BLaER1 treated with 17β-estradiol and CSF1 and Interleukin-3, amounts not matched to agents 10 nM and 100 nM (cell line): ENCODE measurements at regions not wholly inside any gene's neighbourhood (a gene's known extent, or its start where the extent isn't known, plus 50 kb on each side); places are given as distances from the start of the nearest gene placed in this dataset.
"Not testable (repeated sequence)": the region's sequence is repeated elsewhere in the genome, so short reads cannot be mapped to it uniquely, and the experiment has no call there.

Experiments
- H3K27ac ChIP-seq, 11 experiments: shearing (Covaris generic); formaldehyde crosslinking; 2 replicates each; pipeline ENCODE4 v1.8.1; 2022
- H3K27me3 ChIP-seq, 11 experiments: shearing (Covaris generic); formaldehyde crosslinking; 2 replicates each; pipeline ENCODE4 v1.8.1; 2022
- H3K36me3 ChIP-seq, 11 experiments: shearing (Covaris generic); formaldehyde crosslinking; 2 replicates each; pipeline ENCODE4 v1.8.1; 2022
- H3K4me1 ChIP-seq, 10 experiments: shearing (Covaris generic); formaldehyde crosslinking; 2 replicates each; pipeline ENCODE4 v1.8.1; 2022
- H3K4me2 ChIP-seq, 11 experiments: shearing (Covaris generic); formaldehyde crosslinking; 2 replicates each; pipeline ENCODE4 v1.8.1; 2022
- H3K4me3 ChIP-seq, 10 experiments: shearing (Covaris generic); formaldehyde crosslinking; 2 replicates each; pipeline ENCODE4 v1.8.1; 2022
- H3K9ac ChIP-seq, 11 experiments: shearing (Covaris generic); formaldehyde crosslinking; 2 replicates each; pipeline ENCODE4 v1.8.1; 2022
- H3K9me3 ChIP-seq, 11 experiments: shearing (Covaris generic); formaldehyde crosslinking; replicated peaks in 1 of 11; 2 replicates each; pipeline ENCODE4 v1.8.1; 2022
- H4K20me1 ChIP-seq, 11 experiments: shearing (Covaris generic); formaldehyde crosslinking; 2 replicates each; pipeline ENCODE4 v1.8.1; 2022
- Cebpa-rat ChIP-seq, 11 experiments: shearing (Covaris generic); IDR thresholded peaks; 2 replicates each; pipeline ENCODE4 v1.8.1; 2022

DNA sequence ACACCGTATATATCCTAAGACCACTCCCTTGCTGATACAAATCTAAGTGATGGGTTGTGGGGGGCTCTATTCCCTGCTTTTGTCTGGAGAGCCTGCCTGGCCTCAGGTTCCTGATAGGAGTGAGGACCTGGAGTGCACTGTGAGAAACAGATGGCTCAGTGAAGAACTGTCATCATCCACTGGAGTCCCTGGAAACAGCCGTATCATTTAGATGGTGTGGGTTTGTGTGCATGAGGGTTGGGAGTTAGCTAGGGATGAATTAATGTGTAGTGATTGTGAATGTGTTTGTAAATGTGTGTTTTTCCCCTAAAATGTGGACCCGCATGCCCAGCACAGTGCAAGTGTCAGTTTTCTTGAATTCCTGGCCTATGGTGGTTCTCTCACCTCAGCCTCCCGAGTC, 111.6 kb downstream of the CRYBB2 start:
- Histone ChIP-seq H3K4me3 (no peak overlapping the region), H4K20me1 (no peaks in the 10 kb centered on the region; a peak in 1 of 22 replicates), H3K4me1 (peaks cover 0 to 6% (median 0%) of the 10 kb centered on the region in 10 experiments; a peak in 3 of 20 replicates), H3K4me2 (no peak overlapping the region), H3K27me3 (no peaks in the 10 kb centered on the region), H3K9me3 (no peaks in the 10 kb centered on the region), H3K27ac (no peak overlapping the region), H3K9ac (no peak overlapping the region), H3K36me3 (no peaks in the 10 kb centered on the region)
- TF ChIP-seq Cebpa-rat (IDR thresholded peaks at IDR 0.05): no peak

DNA sequence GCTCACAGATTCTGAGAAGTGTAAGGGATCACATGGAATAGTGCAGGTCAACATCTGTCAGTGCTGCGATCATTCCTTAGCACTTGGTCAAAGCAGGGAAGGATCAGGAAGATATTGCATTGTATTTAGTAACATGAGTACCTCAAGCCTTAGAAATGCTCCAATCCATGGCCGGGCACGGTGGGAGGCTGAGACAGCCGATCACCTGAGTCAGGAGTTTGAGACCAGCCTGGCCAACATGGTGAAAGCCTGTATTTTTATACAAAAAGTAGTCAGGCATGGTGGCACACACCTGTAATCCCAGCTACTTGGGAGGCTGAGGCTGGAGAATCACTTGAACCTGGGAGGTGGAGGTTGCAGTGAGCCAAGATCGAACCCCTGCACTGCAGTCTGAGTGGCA, 112.5 kb downstream of the CRYBB2 start:
- not testable (repeated sequence) for H3K27me3 ChIP-seq, H4K20me1 ChIP-seq, H3K36me3 ChIP-seq, H3K4me1 ChIP-seq, H3K27ac ChIP-seq, H3K9ac ChIP-seq, H3K9me3 ChIP-seq, H3K4me2 ChIP-seq, H3K4me3 ChIP-seq

DNA sequence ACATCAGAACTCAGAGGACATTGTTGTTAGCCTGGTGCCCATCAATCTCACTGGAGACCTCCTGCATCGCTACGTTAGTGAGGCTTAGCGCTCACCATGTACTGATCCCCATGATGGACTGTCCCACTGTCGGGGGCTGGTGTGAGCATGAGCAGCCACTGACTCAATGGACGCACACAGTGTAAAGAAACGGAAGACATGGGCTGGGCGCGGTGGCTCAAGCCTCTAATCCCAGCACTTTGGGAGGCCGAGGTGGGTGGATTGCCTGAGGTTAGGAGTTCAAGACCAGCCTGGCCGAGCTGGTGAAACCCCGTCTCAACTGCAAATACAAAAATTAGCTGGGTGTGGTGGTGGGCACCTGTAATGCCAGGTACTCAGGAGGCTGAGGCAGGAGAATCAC, 112.9 kb downstream of the CRYBB2 start:
- no peak overlapping the region for H3K9ac ChIP-seq
- H3K4me1 ChIP-seq: peaks cover 0 to 6% (median 0%) of the 10 kb centered on the region in 10 experiments; a peak in 3 of 20 replicates
- no peak overlapping the region for H3K27ac ChIP-seq
- no peak overlapping the region for H3K4me3 ChIP-seq
- no peaks in the 10 kb centered on the region for H3K27me3 ChIP-seq
- no peak for TF ChIP-seq Cebpa-rat (IDR thresholded peaks at IDR 0.05)
- no peaks in the 10 kb centered on the region; a peak in 1 of 22 replicates for H4K20me1 ChIP-seq
- no peaks in the 10 kb centered on the region for H3K9me3 ChIP-seq
- no peaks in the 10 kb centered on the region for H3K36me3 ChIP-seq
- H3K4me2 ChIP-seq: no peak overlapping the region

DNA sequence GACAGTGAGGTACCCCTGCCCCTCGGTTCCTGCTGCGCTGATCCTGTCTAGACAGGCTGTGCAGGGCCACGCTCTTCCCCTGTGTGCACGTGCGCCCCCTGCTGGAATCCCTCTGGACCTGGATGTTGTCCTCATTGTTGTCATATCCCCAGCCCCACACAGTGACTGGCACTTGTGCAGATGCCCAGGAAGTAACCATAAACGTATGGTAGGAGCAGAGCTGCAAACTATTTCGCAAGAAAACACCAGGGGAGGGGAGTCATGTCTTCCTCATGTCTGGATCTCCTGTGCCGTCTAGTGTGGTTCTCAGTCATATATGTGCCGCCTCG, 114.7 kb downstream of the CRYBB2 start:
- Histone ChIP-seq H3K9ac (no peak overlapping the region), H3K27me3 (no peaks in the 10 kb centered on the region), H3K27ac (no peak overlapping the region), H3K4me3 (no peak overlapping the region), H3K36me3 (no peaks in the 10 kb centered on the region), H4K20me1 (no peaks in the 10 kb centered on the region; a peak in 1 of 22 replicates), H3K9me3 (no peaks in the 10 kb centered on the region), H3K4me1 (peaks cover 0 to 6% (median 0%) of the 10 kb centered on the region in 10 experiments; a peak in 3 of 20 replicates), H3K4me2 (no peak overlapping the region)
- TF ChIP-seq Cebpa-rat (IDR thresholded peaks at IDR 0.05): peak in 4 of 11 experiments; percentile 11 to 45 (median 22); a peak in 2 of 22 replicates

DNA sequence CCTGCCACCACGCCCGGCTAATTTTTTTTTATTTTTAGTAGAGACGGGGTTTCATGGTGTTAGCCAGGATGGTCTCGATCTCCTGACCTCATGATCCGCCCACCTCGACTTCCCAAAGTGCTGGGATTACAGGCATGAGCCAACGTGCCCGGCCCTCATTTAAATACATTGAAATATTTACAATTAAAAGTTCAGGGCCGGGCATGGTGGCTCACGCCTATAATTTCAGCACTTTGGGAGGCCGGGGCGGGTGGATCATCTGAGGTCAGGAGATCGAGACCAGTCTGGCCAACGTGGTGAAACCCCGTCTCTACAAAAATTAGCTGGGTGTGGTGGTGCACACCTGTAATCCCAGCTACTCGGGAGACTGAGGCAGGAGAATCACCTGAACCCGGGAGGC, 115.2 kb downstream of the CRYBB2 start:
- H4K20me1 ChIP-seq, H3K4me3 ChIP-seq, H3K27ac ChIP-seq, H3K9ac ChIP-seq, H3K9me3 ChIP-seq, H3K4me1 ChIP-seq, H3K36me3 ChIP-seq, H3K27me3 ChIP-seq, H3K4me2 ChIP-seq: not testable (repeated sequence)

DNA sequence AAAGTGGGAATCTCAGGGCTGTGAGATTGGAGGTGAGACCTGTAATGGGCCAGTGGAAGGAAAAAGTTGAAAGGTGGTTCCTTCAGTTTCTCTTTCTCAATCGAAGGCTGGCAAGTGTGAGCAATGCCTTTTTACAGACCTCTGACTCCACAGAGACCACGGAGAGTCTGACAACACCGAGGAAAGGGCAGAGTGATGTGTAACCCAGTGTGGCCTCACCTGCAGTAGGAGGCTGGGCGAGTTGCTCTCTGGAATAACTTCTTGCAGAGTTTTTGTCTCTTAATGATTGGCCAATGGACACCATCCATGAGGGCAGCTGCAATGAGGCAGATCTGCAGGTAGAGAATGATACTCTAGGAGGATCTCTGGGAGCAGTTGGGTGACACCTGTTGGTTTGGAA, 115.8 kb downstream of the CRYBB2 start:
- not testable (repeated sequence) for H3K27me3 ChIP-seq, H3K4me1 ChIP-seq, H3K36me3 ChIP-seq, H3K4me2 ChIP-seq, H4K20me1 ChIP-seq, H3K9ac ChIP-seq, H3K27ac ChIP-seq, H3K4me3 ChIP-seq, H3K9me3 ChIP-seq

DNA sequence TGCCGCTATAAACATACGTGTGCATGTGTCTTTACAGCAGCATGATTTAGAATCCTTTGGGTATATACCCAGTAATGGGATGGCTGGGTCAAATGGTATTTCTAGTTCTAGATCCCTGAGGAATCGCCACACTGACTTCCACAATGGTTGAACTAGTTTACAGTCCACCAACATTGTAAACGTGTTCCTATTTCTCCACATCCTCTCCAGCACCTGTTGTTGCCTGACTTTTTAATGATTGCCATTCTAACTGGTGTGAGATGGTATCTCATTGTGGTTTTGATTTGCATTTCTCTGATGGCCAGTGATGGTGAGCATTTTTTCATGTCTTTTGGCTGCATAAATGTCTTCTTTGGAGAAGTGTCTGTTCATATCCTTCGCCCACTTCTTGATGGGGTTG, 121.1 kb downstream of the CRYBB2 start:
- Histone ChIP-seq H3K9me3 (peaks cover 0 to 22% (median 14%) of the 10 kb centered on the region in 11 experiments; a peak in 13 of 22 replicates), H3K4me1 (peaks cover 0 to 19% (median 10%) of the 10 kb centered on the region in 10 experiments; a peak in 11 of 20 replicates)

DNA sequence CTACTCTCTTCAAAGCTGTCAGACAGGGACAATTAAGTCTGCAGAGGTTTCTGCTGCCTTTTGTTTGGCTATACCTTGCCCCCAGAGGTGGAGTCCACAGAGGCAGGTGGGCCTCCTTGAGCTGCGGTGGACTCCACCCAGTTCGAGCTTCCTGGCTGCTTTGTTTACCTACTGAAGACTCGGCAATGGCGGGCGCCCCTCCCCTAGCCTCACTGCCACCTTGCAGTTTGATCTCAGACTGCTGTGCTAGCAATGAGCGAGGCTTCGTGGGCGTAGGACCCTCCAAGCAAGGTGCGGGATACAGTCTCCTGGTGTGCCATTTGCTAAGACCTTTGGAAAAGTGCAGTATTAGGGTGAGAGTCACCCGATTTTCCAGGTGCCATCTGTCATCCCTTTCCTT, 124.9 kb downstream of the CRYBB2 start:
- Histone ChIP-seq H3K36me3 (peaks cover 19 to 44% (median 31%) of the 10 kb centered on the region in 11 experiments), H3K4me1 (peaks cover 0 to 20% (median 10%) of the 10 kb centered on the region in 10 experiments; a peak in 11 of 20 replicates), H3K9me3 (peaks cover 0 to 32% (median 18%) of the 10 kb centered on the region in 11 experiments; a peak in 14 of 22 replicates), H3K4me2 (peak overlapping the region in 6 of 11 experiments; percentile 9 to 49 (median 45); a peak in 7 of 22 replicates)
- H3K27ac ChIP-seq, H3K27me3 ChIP-seq, H4K20me1 ChIP-seq, H3K4me3 ChIP-seq, H3K9ac ChIP-seq: not testable (repeated sequence)

More for the DNA sequence above, 121.1 kb downstream of the CRYBB2 start:
- H4K20me1 ChIP-seq, H3K4me2 ChIP-seq, H3K9ac ChIP-seq, H3K27ac ChIP-seq, H3K27me3 ChIP-seq, H3K4me3 ChIP-seq: not testable (repeated sequence)
- H3K36me3 ChIP-seq: peaks cover 0 to 11% (median 6%) of the 10 kb centered on the region in 11 experiments; a peak in 8 of 22 replicates

DNA sequence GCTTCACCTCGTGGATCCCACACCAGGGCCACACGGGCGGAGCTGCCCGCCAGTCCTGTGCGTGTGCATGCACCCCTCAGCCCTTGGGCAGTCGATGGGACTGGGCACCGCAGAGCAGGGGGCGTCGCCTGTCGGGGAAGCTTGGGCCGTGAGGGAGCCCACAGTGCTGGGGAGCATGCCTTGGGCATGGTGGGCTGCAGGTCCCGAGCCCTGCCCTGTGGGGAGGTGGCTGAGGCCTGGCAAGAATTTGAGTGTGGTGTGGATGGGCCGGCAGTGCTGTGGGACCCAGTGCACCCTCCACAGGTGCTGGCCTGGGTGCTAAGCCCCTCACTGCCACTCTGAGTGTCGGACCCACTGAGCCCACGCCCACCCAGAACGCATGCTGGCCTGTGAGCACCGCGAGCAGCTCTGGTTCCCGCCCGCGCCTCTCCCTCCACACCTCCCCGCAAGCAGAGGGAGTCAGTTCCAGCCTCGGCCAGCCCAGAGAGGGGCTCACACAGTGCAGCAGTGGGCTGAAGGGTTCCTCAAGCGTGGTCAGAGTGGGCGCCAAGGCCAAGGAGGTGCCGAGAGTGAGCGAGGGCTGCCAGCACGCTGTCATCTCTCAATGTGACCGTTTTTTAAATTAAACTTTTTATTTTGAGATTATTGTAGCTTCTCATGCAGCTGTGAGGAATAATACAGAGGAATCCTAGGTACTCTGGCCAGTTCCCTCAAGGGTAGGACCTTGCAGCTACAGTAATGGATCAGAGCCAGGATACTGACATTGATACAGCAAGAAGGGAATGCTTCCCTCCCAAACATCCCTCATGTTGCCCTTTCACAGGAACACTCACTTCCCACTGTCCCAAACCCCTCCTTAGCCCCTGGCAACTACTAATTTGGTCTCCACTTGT, 127.7 kb downstream of the CRYBB2 start:
- Histone ChIP-seq H3K36me3 (peaks cover 42 to 72% (median 58%) of the 10 kb centered on the region in 11 experiments), H3K27ac (no peak overlapping the region), H3K4me1 (peaks cover 0 to 25% (median 10%) of the 10 kb centered on the region in 10 experiments; a peak in 11 of 20 replicates), H3K9me3 (peaks cover 0 to 25% (median 10%) of the 10 kb centered on the region in 11 experiments; a peak in 13 of 22 replicates), H3K4me3 (no peak overlapping the region), H3K4me2 (no peak overlapping the region), H3K27me3 (no peaks in the 10 kb centered on the region), H4K20me1 (peaks cover 0 to 13% (median 2%) of the 10 kb centered on the region in 11 experiments; a peak in 4 of 22 replicates), H3K9ac (no peak overlapping the region)
- TF ChIP-seq Cebpa-rat (IDR thresholded peaks at IDR 0.05): no peak

DNA sequence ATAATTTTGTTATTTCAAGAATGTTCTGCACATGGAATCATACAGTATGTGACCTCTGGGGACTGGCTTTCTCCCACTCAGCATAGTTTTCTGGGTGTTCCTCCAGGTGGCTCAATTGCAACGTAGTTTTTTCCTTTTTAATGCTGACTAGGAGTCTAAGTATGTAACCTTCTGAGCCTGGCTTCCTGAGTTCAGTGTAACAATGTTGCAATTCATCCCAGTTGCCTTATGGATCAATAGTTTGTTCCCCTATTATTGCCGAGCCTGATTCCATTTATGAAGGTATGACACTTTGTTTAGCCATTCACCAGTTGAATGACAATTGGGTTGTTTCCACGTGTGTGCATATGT, 128.3 kb downstream of the CRYBB2 start:
- Histone ChIP-seq H4K20me1 (peaks cover 0 to 19% (median 7%) of the 10 kb centered on the region in 11 experiments; a peak in 4 of 22 replicates), H3K4me3 (no peak overlapping the region), H3K27ac (no peak overlapping the region), H3K27me3 (no peaks in the 10 kb centered on the region), H3K9me3 (peaks cover 0 to 25% (median 10%) of the 10 kb centered on the region in 11 experiments; a peak in 13 of 22 replicates), H3K4me2 (no peak overlapping the region), H3K36me3 (peaks cover 48 to 78% (median 64%) of the 10 kb centered on the region in 11 experiments), H3K9ac (no peak overlapping the region), H3K4me1 (peaks cover 0 to 25% (median 10%) of the 10 kb centered on the region in 10 experiments; a peak in 11 of 20 replicates)
- no peak for TF ChIP-seq Cebpa-rat (IDR thresholded peaks at IDR 0.05)
